KMS-11 (cell line): ENCODE measurements at regions not wholly inside any gene's neighbourhood (a gene's known extent, or its start where the extent isn't known, plus 50 kb on each side); places are given as distances from the start of the nearest gene placed in this dataset.

Experiments used
- H2AFZ ChIP-seq: fragments of 200-600 bp; sonication (generic); 2 replicates; pipeline ENCODE4 v1.6.1; 2016; ENCODE audit warnings: antibody characterized with exemption, mixed run types, low read depth
- H3K27ac ChIP-seq: fragments of 200-600 bp; sonication (generic); 2 replicates; pipeline ENCODE4 v1.6.1; 2016; ENCODE audit warnings: mild to moderate bottlenecking, mixed run types
- H3K27me3 ChIP-seq: fragments of 200-600 bp; sonication (generic); 2 replicates; pipeline ENCODE4 v1.6.1; 2017; ENCODE audit warnings: mild to moderate bottlenecking, low read depth, mixed run types, moderate library complexity; ENCODE audit not compliant: insufficient read depth
- H3K36me3 ChIP-seq: fragments of 200-600 bp; sonication (generic); 2 replicates; pipeline ENCODE4 v1.6.1; 2017; ENCODE audit warnings: mild to moderate bottlenecking, mixed run types; ENCODE audit not compliant: insufficient read depth
- H3K4me1 ChIP-seq: fragments of 200-600 bp; sonication (generic); 2 replicates; pipeline ENCODE4 v1.6.1; 2016; ENCODE audit warnings: mild to moderate bottlenecking, low read depth, mixed run types; ENCODE audit not compliant: poor library complexity, severe bottlenecking
- H3K4me2 ChIP-seq: fragments of 200-600 bp; sonication (generic); 2 replicates; pipeline ENCODE4 v1.7.0; 2016; ENCODE audit warnings: mild to moderate bottlenecking, mixed run types
- H3K4me3 ChIP-seq: fragments of 200-600 bp; sonication (generic); IDR thresholded peaks from 2 replicates; pipeline ENCODE4 v1.6.1; 2017; ENCODE audit warnings: low read depth, low read length, mixed read lengths; ENCODE audit not compliant: insufficient read depth
- H3K79me2 ChIP-seq: fragments of 200-600 bp; sonication (generic); 2 replicates; pipeline ENCODE4 v1.6.1; 2016; ENCODE audit warnings: low read depth, mixed run types; ENCODE audit not compliant: insufficient read depth
- H3K9ac ChIP-seq: fragments of 200-600 bp; sonication (generic); 2 replicates; pipeline ENCODE4 v1.6.1; 2016; ENCODE audit warnings: mild to moderate bottlenecking, mixed run types
- H4K20me1 ChIP-seq: fragments of 200-600 bp; sonication (generic); 2 replicates; pipeline ENCODE4 v1.6.1; 2016; ENCODE audit warnings: mild to moderate bottlenecking, mixed run types; ENCODE audit not compliant: insufficient read depth
- TF ChIP-seq, protein P1 (sequence below): fragments of 200-600 bp; sonication (generic); conservative IDR thresholded peaks from 2 replicates; pipeline ENCODE4 v1.6.1; 2017; ENCODE audit warnings: low read depth, mild to moderate bottlenecking, antibody characterized with exemption, low read length, moderate library complexity, mixed read lengths

GRCh38 chr2:126475031-126475430 is 180.9 kb upstream of the GYPC start:
- H4K20me1 ChIP-seq, result no peaks in the 10 kb centered on the region
- TF ChIP-seq, protein P1, sequence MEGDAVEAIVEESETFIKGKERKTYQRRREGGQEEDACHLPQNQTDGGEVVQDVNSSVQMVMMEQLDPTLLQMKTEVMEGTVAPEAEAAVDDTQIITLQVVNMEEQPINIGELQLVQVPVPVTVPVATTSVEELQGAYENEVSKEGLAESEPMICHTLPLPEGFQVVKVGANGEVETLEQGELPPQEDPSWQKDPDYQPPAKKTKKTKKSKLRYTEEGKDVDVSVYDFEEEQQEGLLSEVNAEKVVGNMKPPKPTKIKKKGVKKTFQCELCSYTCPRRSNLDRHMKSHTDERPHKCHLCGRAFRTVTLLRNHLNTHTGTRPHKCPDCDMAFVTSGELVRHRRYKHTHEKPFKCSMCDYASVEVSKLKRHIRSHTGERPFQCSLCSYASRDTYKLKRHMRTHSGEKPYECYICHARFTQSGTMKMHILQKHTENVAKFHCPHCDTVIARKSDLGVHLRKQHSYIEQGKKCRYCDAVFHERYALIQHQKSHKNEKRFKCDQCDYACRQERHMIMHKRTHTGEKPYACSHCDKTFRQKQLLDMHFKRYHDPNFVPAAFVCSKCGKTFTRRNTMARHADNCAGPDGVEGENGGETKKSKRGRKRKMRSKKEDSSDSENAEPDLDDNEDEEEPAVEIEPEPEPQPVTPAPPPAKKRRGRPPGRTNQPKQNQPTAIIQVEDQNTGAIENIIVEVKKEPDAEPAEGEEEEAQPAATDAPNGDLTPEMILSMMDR, result no peak
- H2AFZ ChIP-seq, result no peak overlapping the region
- H3K4me1 ChIP-seq, result no peaks in the 10 kb centered on the region
- H3K4me3 ChIP-seq, result no peak overlapping the region
- H3K4me2 ChIP-seq, result no peak overlapping the region
- no peaks in the 10 kb centered on the region for H3K79me2 ChIP-seq
- H3K9ac ChIP-seq, result no peak overlapping the region
- H3K27ac ChIP-seq, result no peak overlapping the region
- H3K27me3 ChIP-seq, result no peaks in the 10 kb centered on the region
- no peaks in the 10 kb centered on the region for H3K36me3 ChIP-seq

DNA sequence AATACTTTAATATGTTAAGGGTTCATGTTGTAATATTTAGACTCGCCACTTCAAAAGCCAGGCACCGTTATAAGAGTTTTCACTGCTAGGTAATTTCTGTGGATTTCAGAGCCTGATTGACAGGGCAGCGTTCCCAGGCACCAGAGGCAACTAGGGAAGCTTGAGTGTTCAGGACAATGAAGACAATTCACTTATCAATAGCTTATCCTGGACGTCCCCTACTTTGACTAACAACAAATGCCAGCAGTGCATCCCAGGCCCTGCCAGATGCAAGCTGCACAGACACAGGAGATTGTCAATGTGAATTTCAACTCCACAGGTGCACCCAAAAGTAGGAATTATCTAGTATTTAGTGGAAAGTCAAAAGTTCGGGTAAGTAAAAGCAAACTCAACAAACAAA is 179.3 kb upstream of the GYPC start:
- no peaks in the 10 kb centered on the region for H3K36me3 ChIP-seq
- H2AFZ ChIP-seq, result no peak overlapping the region
- no peak overlapping the region for H3K4me2 ChIP-seq
- H3K27me3 ChIP-seq, result no peaks in the 10 kb centered on the region
- H3K27ac ChIP-seq, result no peak overlapping the region
- no peaks in the 10 kb centered on the region for H4K20me1 ChIP-seq
- TF ChIP-seq, protein P1, result no peak
- H3K79me2 ChIP-seq, result no peaks in the 10 kb centered on the region
- no peak overlapping the region for H3K9ac ChIP-seq
- no peaks in the 10 kb centered on the region for H3K4me1 ChIP-seq
- H3K4me3 ChIP-seq, result no peak overlapping the region

DNA sequence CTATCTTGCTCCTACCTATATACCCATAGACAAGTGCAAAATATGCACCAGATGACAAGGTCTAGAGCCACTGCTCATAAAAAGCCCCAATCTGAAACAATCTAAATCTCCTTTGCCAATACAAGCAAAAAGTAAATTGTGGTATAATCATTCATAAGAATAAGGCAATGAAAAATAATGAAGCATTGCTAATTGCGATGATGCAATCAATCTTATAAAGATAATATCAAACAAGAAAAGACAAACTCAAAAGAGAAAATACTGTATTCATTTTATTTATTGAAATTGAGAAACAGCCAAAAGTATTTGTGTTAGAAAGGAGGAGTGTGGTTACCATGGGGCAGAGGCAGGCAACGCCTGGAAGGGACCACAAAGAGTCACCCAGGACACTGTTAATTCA is 175.9 kb upstream of the GYPC start:
- Histone ChIP-seq H3K27ac (no peak overlapping the region), H2AFZ (no peak overlapping the region), H3K27me3 (no peaks in the 10 kb centered on the region), H3K4me2 (no peak overlapping the region), H3K79me2 (no peaks in the 10 kb centered on the region), H3K36me3 (no peaks in the 10 kb centered on the region), H4K20me1 (no peaks in the 10 kb centered on the region), H3K4me1 (no peaks in the 10 kb centered on the region), H3K4me3 (no peak overlapping the region), H3K9ac (no peak overlapping the region)
- TF ChIP-seq, protein P1, result no peak

- H3K27ac ChIP-seq, result no peak overlapping the region
- H3K4me1 ChIP-seq, result no peaks in the 10 kb centered on the region
- no peaks in the 10 kb centered on the region for H3K79me2 ChIP-seq
- TF ChIP-seq, protein P1, result no peak
- no peak overlapping the region for H3K9ac ChIP-seq
- no peak overlapping the region for H2AFZ ChIP-seq
- H3K4me2 ChIP-seq, result no peak overlapping the region
- no peaks in the 10 kb centered on the region for H4K20me1 ChIP-seq
- no peaks in the 10 kb centered on the region for H3K36me3 ChIP-seq
- no peaks in the 10 kb centered on the region for H3K27me3 ChIP-seq
- no peak overlapping the region for H3K4me3 ChIP-seq
Observed at GRCh38 chr2:126482582-126483464, 173.1 kb upstream of the GYPC start.
